ENCODE measurements at regions not wholly inside any gene's neighbourhood (a gene's known extent, or its start where the extent isn't known, plus 50 kb on each side); places are given as distances from the start of the nearest gene placed in this dataset.

DNA sequence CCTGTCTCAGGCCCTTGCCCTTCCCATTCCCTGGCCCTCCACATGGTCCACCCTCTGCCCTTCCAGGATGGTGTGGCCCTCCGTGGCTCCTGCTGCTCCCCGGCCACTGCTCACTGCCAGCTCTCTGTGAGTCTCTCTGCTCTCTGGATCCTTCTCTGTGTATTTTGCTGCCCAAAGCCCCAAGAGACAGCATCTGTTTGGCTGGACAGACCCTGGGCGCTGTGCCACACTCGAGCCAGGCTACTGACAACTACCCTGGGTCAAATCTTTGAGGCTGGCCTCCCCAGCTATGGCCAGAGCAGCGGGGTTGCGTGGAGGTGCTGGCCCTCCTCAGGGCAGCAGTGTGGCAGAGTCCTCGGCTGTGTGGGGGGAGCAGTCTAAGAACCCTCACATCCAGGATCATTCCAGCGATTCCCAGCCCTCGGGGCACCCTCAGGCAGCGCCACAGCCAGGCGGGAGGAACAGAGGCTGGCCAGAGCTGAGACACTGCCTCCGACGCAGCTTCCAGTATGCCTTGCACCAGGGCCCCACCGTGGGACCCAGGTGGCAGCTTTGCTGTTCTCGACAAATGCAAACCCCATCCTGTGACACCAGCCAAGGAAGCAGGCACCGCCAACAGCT is 139.4 kb upstream of the GLI2 start:
- DNase-seq: no peak

DNA sequence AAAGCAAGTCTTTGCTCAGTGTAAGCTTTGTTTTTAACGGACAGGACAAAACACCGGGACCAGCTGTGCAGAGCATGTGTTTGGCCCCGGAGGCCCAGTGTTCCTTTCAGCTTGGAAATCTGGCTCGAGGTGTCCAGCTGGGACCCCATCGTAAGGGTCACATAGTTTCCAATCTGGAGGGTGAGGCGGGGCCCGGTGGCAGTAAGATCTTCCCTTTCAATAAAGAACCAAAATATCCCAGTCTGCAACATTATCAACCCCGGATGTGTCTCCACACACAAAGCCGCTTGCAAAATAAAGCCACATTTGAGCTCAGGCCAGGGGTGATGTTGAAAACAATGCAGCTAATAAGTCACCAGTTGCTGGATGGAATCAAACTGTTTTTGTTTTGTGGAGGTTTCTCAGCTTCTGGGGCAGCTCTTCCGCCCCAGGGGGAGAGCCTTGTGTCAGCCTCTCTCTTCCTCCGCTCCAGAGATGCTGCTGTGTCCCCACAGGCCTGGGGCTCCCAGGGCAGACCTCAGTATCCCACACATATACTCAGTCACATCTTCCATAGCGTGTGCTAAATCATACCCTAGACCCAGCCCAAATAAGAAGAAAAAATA is 138.6 kb upstream of the GLI2 start:
- DNase-seq: no peak

DNA sequence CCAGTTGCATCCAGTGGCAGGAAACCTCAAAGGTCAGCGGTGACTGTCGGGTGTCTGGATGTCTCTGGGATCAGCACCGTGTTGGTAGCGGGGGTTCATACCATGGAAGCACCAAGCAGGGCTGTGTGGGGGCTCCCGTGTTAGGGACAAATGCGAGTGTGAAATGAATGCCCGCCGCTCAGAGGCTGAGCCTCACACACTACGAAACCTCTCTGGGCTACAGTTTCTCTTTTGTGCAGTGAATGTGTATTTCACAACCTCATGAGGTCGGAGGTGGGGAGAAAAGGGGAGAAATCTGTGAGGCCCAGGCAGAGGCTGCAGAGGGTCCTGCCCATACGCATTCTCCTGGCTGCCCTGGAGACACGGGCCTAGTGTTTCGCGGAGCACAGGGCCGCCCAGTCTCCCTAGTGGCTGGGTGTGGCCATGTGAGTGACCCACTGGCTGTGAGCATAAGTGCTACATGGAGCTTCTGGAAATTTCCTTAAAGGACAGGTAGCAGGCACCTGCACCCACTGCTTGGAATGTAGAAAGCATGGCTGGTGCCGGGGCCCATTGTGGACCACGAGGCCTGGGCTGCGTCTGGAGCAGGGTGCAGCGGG is 138.0 kb upstream of the GLI2 start:
- DNase-seq: no peak

DNA sequence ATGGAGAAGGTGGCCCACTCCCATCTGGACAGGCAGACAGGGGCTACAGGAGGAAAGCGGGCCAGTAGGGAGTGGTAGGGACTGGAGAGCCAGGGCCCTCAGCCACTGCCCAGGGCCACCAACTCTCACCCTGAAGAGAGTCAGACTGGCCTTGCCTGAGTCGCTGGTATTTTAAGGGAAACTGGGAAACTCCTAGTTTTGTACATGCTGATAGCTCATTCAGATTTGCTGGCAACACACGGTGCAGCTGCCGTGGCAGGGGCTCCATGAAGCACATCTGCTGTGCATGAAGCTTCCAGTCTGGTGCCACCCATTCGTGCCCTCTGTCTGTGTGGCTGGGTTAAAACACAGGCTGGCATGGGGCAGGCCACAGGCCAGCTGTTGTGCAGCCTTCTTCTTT is 137.3 kb upstream of the GLI2 start:
- DNase-seq: no peak

DNA sequence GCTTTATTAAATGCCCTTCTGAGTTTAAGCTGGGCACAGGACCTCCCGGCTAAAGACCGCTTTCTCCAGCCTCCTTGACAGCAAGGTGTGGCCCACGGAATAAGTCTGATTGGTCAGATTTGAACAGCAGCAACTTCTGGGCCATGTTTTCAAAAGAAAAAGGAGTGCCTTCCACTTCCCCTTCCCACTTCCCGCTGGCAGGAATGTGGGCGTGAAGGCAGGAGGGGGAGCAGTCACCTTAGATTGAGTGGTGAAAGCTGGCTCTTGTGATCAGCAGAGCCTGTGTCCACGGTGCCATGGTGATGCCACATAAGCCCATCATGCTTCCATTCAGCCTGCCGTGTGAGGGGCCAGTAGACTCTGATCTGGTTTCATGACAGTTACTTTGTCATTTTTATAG is 136.6 kb upstream of the GLI2 start:
- no peak for DNase-seq

DNA sequence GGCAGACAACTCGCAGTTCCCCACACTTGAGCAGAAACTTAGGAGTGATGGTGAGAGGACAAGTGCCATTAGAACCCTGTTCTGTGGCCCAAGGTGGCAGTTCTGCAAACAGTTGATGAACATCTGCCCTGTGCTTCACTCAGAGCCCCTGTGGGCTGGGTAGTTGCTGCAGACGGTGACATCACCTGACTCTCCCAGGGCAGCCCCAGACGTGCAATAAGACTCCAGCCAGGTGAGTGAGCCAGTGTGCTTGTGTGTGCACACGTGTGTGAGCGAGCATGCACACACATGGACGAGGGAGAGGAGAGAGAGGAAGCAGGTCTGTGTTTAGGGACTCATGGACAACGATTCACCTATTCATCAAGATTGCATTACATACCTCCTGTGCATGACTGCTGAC is 136.0 kb upstream of the GLI2 start:
- DNase-seq: no peak

DNA sequence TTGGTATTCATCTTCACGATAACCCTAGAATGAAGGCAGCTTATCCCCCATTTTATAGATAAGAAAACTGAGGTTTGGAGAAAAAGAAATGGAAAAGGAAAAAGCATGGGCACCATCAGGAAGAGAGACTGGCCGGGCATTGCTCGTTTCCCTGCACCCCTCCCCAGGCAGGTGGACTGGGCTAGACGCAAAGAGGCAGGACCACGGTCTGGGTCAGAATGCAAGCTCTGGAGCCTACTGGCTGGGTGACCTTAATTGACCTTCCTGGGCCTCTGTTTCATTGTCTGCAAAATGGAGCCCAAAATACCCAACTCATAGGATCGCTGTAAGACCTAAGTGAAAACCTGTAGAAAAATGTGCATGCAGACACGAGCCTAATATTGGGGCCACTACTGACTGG is 135.3 kb upstream of the GLI2 start:
- DNase-seq: no peak

DNA sequence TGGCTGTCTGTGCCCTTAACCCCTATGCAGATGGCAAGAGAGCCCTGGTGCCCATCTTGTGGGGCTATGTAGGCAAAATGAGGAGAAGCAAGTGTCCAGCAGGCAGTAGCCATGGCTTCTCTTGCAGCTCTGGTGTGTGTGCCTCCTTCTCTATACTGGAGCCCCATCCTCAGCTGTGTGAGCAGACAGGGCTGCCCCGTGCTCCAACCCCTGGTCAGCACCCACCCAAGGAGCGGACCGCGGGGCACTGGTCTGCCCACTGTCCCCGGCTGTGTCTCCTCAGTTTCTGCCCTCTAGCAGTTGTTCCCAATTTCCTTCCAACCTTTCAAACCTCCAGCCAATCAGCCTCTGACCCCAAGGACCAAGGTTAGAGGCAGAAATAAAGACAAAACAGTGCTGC is 134.9 kb upstream of the GLI2 start:
- no peak for DNase-seq

DNA sequence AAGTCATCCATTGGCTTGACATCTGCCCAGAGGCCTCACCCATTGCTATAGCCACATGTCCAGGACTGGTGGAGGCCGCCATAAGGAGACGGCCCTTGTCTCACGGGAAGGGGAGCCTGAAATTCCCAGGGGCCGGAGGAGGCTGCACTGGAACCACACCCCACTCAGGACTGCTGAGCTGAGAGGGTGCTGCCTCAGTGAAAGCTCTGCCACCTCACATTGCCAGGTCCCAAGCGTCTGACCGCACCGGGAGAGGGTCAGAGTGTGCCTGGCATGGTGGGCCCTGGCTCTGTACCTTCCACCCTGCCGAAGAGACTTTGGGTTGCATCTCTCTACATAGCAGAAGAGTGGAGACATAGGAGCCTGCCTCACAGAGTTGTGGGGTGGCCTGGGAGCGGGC is 134.1 kb upstream of the GLI2 start:
- no peak for DNase-seq

DNA sequence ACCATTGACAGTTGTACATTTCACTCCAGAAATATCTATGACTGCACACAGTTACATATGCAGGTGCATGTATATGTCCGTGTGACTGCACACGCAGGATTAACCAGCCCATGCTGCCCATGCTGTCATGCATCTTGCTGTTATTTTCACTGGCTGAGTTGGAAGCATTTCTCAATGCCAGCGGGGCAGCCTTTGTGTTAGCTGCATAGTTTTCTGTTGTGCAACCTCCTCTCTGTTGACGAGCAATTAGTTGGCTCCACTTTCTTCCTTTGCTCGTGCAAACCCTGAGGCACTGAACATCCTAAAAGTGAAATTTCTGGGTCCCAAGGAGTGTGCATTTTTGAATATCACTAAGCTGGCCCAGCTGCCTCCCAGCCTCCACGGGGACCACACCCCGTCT is 133.4 kb upstream of the GLI2 start:
- no peak for DNase-seq

DNA sequence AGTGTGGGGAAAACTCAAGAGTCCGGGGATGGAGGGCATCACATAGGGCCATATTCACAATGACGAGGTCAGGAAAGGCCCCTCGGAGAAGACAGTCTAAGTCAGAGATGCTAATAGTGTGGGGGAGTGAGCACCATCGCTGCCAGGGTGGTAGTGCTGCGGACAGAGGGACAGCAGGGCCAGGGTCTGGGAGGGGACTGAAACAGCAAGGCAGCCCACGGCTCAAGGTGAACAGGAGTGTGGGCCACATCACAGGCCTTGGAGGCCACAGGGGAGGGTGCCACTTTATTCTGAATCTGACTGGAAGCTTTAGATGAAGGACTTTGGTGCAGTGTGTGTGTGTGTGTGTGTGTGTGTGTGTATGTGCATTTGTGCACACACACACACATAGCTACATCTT is 130.9 kb upstream of the GLI2 start:
- DNase-seq: no peak

DNA sequence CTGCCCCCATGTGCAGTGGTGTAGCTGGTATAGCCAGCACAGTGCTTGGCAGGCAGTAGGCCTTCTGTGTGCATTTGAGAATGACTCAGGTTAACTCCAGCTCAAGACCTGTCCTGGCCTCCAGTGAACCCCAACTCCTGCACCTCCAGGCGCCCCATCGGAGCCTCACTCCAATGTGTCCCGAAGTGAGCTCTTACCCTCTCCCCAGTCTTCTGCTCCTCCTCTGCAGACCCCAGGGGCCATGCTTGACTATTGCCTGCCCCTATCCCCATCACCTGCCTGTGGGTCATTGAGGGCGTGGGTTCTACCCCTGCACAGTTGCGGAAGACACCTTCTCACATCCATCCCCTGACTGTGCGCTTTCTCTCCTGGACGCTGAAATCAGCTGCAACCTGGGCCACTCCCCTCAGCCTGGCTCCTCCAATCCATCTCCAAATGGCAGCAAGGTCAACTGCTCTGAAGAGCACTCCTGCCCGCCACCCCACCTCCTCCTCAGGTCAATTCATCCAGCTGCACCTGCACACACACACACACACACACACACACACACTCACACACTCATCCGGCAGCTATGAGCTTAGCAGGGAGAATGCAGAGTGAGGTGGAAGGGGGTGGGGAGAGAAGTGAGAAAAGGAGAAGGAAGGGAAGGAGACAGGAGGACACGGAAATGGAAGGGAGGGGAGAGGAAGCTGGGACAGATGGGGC is 130.3 kb upstream of the GLI2 start:
- no peak for DNase-seq

DNA sequence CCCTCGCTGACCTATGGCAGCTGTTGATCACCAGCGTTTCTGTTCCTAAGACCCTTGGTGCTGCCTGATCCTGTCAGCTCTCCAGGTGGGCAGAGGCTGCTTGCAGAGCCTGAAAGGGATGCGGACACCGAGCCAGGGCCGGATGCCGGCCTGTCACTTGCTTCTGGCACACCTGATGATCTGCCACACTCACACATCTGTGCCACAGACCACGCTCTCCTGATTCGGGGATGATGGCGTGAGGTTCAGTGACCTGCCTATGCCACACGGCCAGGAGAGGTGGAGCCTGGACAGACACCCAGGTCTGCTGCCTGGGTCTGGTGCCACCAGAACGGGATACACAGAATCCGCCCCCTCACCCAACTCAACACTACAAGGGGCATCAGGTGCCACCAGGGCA is 129.4 kb upstream of the GLI2 start:
- no peak for DNase-seq

DNA sequence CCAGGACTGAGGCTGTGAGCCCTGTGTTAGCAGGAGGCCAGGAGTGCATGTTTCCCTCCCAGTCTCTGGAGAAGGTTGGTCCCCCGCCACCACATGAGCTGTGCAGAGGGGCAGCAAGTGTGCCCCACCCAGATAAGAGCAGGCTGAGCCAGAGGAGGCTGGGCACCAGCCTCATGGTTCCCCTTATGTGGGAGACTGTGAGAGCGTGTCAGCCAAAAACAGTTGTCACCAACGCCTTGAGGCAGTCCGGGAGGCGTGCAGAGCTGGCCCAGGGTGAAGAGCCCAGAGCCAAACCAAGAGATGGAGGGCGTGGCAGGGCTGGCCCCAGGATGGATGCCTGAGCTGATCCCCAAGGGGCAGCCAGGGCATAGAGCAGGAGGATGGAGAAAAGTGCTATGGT is 128.7 kb upstream of the GLI2 start:
- DNase-seq: no peak

DNA sequence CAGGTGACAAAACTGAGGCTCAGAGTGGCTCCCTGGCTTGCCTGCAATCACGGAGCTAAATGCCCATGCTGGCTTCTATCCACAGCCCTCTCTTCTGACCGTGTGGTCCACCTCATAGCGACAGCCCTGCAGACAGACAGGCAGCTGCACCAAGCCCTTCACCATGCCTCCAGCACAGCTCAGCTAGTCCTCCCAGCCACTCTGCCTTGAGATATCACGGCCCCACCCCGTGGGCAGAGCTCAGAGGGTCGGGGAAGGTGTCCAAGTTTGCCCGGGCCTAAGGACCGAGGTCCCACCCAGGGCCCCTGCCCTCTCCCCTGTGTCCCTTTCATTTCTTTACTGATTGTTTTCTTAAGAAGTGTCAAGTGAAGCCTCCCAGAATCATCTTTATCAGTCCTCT is 128.2 kb upstream of the GLI2 start:
- no peak for DNase-seq

DNA sequence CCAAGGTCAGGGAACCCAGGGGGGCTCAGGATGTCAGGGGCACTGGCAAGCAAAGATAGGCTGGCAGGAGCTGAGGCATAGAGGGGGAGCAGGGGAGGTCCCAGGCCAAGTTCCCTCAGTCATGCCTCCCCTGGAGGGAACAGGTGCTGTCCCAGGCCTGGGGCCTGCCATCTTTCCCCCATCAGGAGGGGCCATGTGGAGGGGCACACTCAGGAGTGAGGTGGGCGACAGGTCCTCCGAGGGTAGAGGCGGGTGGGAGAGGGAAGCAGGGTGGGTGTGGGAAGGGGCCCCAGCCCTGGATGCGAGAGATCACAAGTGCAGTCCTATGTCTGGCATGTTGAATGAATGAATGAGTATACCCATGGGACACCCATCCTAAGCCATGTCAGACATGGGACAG is 127.7 kb upstream of the GLI2 start:
- DNase-seq: no peak

DNA sequence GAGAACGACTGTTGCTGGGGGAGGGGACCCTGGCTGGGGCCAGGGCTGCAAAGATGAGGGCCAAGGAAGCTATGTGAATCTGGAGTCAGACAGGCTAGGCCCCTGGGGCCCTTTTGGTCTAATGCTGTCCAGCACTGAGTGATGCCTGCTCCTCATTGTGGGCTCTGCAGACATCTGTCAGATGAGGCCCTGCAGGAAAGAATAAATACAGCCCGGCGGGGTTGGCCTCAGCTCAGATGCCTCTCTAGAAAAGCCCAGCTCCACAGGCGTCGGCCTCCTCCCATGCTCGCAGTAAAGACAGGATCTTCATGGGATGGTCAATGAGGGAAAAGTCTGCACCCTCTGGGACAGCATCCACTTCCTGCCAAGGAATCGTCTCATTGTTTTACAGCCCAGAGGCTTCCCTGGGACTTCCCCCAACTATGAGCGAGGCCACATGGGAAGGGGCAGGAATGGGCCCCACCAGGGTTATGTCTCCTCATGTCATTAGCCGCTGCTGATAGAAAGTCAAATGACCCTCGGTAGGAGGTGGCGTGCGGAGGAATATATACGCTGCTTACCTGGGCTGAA is 125.8 kb upstream of the GLI2 start:
- DNase-seq: no peak

DNA sequence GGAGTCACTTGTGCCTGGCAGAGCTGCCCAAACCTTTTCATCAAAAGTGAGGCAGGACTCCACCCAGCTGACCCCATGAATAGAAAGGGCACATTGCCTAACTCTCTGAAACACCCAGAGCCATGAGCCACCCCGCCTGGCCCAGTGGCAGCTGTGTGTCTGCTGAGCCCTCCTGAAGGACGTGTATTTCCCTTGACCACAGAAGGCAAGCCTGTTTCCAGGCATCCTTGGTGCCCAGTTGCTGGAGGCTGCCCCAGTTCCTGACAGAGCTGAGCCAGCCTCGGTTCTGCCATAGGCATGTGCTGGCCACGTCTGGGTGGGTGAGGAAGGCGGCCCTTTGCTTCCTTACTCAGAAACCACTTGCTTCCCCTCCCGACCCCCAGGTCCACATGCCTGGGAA is 124.7 kb upstream of the GLI2 start:
- DNase-seq: no peak

DNA sequence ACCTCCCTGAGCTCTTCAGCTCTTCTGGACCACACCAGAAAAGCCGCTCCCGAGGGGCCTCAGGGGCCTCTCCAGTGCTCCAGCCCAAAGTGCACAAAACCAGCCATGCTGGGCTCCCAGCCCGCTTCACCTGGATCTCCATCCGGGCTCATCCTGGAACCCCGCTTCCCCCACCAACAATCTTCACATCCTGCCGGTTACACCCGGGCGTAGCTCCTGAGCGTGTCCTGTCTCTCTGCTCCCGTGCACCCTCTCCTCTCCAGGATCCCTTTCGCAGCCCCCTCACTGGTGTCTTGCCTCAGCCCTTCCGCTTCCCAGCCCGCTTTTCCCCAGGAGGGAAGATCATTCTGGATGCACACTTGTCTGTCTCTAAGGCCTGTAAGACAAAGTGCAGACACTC is 123.7 kb upstream of the GLI2 start:
- no peak for DNase-seq

DNA sequence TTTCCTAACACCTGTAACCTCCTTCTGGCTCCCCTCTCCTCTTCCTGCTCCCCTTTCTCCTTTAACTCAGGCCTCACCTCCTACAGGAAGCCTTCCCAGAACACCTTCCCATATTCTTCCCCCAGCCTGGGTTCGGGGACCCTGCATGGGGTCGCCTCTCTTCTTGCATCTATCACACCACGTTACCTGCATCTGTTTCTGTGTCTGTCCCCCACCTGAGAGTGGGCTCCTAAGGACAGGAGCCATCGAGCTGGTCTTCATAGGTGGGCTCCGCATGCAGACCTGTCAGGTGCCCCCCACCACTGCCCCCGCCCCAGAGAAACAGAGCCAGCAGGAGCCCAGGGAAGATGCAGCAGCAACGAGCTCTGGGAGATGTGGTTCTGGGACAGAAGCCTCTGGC is 123.2 kb upstream of the GLI2 start:
- DNase-seq: no peak

DNA sequence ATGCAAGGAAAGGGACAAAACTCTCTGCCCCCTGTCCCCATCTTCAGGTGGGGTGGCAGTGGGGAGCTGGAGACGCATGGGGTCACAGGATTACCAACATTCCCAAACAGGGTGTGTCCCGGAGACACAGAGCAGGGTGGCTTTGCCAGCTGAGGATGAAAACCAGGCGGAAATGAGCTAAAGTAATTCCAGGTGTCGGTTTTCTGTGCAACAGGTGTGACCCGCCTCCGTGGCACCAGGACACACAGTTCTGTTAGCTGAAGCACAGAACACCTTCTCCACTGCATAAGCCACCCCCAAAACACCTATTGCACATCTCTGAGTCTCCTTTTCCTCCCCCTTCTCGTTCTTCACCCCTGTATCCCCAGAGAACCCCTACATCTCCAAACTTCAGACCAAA is 122.7 kb upstream of the GLI2 start:
- DNase-seq: no peak

DNA sequence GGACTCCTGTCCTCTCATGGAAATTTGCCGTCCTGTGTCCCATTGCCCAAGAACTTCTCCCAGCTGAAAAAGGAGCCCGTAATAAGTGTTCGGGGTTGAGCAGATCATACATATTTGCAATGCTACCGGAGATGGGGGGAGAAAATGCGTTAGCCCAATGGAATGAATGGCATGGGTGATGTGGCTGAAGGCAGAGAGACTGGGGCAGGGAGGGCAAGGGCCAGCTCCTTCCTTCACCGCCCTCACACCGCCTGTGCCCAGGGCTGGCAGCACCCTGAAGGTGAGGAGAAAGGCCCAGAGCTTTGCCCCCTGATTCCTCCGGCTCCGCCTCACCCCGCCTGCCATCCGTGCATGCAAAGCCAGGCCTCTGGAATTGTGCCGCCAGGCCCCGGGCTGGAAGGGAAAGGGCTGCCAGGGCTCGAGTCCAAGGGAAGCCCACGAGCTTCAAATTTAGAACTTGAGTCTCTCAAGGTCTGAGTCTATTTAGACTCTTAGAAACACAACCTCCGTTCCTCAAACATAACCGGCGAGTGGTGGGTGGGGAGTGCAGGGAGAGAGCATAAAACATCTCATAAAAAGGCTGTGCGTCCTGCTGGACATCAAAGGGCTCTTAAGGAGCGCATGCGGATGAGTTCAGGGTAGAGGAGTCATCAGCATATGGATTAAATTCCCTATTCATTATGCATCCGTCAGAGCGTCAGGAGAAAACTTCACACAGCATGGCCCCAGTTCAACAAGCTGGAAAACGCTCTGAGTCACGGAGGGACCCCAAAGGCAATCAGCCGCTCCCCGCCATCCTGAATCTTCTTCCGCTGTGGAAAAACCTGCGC is 121.7 kb upstream of the GLI2 start:
- DNase-seq: no peak

DNA sequence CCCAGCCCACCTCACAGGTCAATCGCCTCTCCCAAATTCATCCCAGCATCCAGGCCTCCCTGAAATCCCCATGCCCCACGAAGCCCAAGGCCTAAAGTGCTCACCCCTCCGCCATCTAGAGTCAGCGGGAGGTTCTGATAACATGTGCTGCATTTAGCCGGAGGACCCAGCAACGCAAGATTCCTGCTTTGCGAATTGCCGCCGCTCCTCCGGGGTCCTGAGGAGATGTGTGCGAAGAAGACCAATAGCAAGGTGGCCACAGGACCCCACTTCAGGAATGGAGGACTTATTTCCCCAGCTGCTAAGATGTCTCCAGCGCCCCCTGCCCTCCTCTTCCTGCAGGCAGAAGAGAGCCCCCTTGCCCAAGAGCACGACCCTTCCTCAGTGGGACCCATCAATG is 120.8 kb upstream of the GLI2 start:
- no peak for DNase-seq
